ENCODE measurements at regions not wholly inside any gene's neighbourhood (a gene's known extent, or its start where the extent isn't known, plus 50 kb on each side); places are given as distances from the start of the nearest gene placed in this dataset.
"Not testable (repeated sequence)": the region's sequence is repeated elsewhere in the genome, so short reads cannot be mapped to it uniquely, and the experiment has no call there.

- no peak for TF ChIP-seq CTCF (IDR thresholded peaks at IDR 0.05; ENCODE audit: control extremely low read depth, extremely low read depth)
- Histone ChIP-seq H3K27ac (ENCODE audit: low read depth in 1 of 2, low read length in 1 of 2) (no peak overlapping the region), H3K9me3 (ENCODE audit: control insufficient read depth in 4 of 4, insufficient read depth in 3 of 4, low read length in 3 of 4) (no peaks in the 10 kb centered on the region), H3K4me1 (ENCODE audit: control insufficient read depth in 5 of 5, insufficient read depth in 5 of 5, low read length in 5 of 5) (no peaks in the 10 kb centered on the region), H3K9ac (ENCODE audit: insufficient read depth in 1 of 2, low read length in 2 of 2) (no peak overlapping the region), H3K27me3 (ENCODE audit: control insufficient read depth in 3 of 3, insufficient read depth in 3 of 3, low read length in 2 of 3) (no peaks in the 10 kb centered on the region), H3K36me3 (ENCODE audit: control insufficient read depth in 4 of 4, insufficient read depth in 4 of 4, low read length in 4 of 4) (no peaks in the 10 kb centered on the region), H3K4me3 (no peak overlapping the region)
- DNase-seq (no peak), ATAC-seq (ENCODE audit: insufficient read depth, low FRiP score) (no peak)
- 84 to 98% methylated on average over 9 of the region's 9 CpGs for whole genome bisulfite sequencing, 2 donors
These were observed 105.9 kb downstream of the MOBP start for GRCh38 chr3:39573392-39573791.

- ATAC-seq (ENCODE audit: insufficient read depth, low FRiP score): no peak
- TF ChIP-seq CTCF (IDR thresholded peaks at IDR 0.05; ENCODE audit: control extremely low read depth, extremely low read depth): no peak
- 75 to 84% methylated on average over 6 of the region's 6 CpGs for whole genome bisulfite sequencing, 2 donors
These were observed 110.1 kb downstream of the MOBP start for GRCh38 chr3:39577541-39577940.

GRCh38 chr3:39586215-39586614, 118.7 kb downstream of the MOBP start:
- not testable (repeated sequence) for DNase-seq; ATAC-seq (ENCODE audit: insufficient read depth, low FRiP score)
- 90% methylated on average over 2 of the region's 4 CpGs for WGBS, 2 donors

More at GRCh38 chr3:39577541-39577940, 110.1 kb downstream of the MOBP start:
- no peaks in the 10 kb centered on the region for H3K9me3 ChIP-seq (ENCODE audit: control insufficient read depth in 4 of 4, insufficient read depth in 3 of 4, low read length in 3 of 4)
- H3K9ac ChIP-seq (ENCODE audit: insufficient read depth in 1 of 2, low read length in 2 of 2): no peak overlapping the region
- no peak overlapping the region for H3K27ac ChIP-seq (ENCODE audit: low read depth in 1 of 2, low read length in 1 of 2)
- no peak for DNase-seq
- H3K4me3 ChIP-seq: no peak overlapping the region
- H3K36me3 ChIP-seq (ENCODE audit: control insufficient read depth in 4 of 4, insufficient read depth in 4 of 4, low read length in 4 of 4): no peaks in the 10 kb centered on the region
- no peaks in the 10 kb centered on the region for H3K4me1 ChIP-seq (ENCODE audit: control insufficient read depth in 5 of 5, insufficient read depth in 5 of 5, low read length in 5 of 5)
- no peaks in the 10 kb centered on the region for H3K27me3 ChIP-seq (ENCODE audit: control insufficient read depth in 3 of 3, insufficient read depth in 3 of 3, low read length in 2 of 3)

GRCh38 chr3:39587113-39587512, 119.6 kb downstream of the MOBP start:
- DNase-seq: no peak
- 86 to 91% methylated on average over 1 of the region's 1 CpG for WGBS, 2 donors
- ATAC-seq (ENCODE audit: insufficient read depth, low FRiP score): no peak
- Histone ChIP-seq H3K27me3 (ENCODE audit: control insufficient read depth in 3 of 3, insufficient read depth in 3 of 3, low read length in 2 of 3) (no peaks in the 10 kb centered on the region), H3K4me3 (no peak overlapping the region), H3K4me1 (ENCODE audit: control insufficient read depth in 5 of 5, insufficient read depth in 5 of 5, low read length in 5 of 5) (no peaks in the 10 kb centered on the region), H3K9ac (ENCODE audit: insufficient read depth in 1 of 2, low read length in 2 of 2) (no peak overlapping the region), H3K27ac (ENCODE audit: low read depth in 1 of 2, low read length in 1 of 2) (no peak overlapping the region), H3K9me3 (ENCODE audit: control insufficient read depth in 4 of 4, insufficient read depth in 3 of 4, low read length in 3 of 4) (no peaks in the 10 kb centered on the region), H3K36me3 (ENCODE audit: control insufficient read depth in 4 of 4, insufficient read depth in 4 of 4, low read length in 4 of 4) (no peaks in the 10 kb centered on the region)
- TF ChIP-seq CTCF (IDR thresholded peaks at IDR 0.05; ENCODE audit: control extremely low read depth, extremely low read depth): no peak

More at GRCh38 chr3:39586215-39586614, 118.7 kb downstream of the MOBP start:
- not testable (repeated sequence) for H3K4me1 ChIP-seq (ENCODE audit: control insufficient read depth in 5 of 5, insufficient read depth in 5 of 5, low read length in 5 of 5); H3K27ac ChIP-seq (ENCODE audit: low read depth in 1 of 2, low read length in 1 of 2); H3K9me3 ChIP-seq (ENCODE audit: control insufficient read depth in 4 of 4, insufficient read depth in 3 of 4, low read length in 3 of 4); H3K27me3 ChIP-seq (ENCODE audit: control insufficient read depth in 3 of 3, insufficient read depth in 3 of 3, low read length in 2 of 3); H3K9ac ChIP-seq (ENCODE audit: insufficient read depth in 1 of 2, low read length in 2 of 2); H3K36me3 ChIP-seq (ENCODE audit: control insufficient read depth in 4 of 4, insufficient read depth in 4 of 4, low read length in 4 of 4); H3K4me3 ChIP-seq
